Esophagus squamous epithelium (tissue), 4 donors: ENCODE measurements at regions not wholly inside any gene's neighbourhood (a gene's known extent, or its start where the extent isn't known, plus 50 kb on each side); places are given as distances from the start of the nearest gene placed in this dataset.
"Not testable (repeated sequence)": the region's sequence is repeated elsewhere in the genome, so short reads cannot be mapped to it uniquely, and the experiment has no call there.

Experiments used
- POLR2A ChIP-seq, 4 donors: fragments of 450-650 bp; IDR thresholded peaks; one replicate each; pipeline ENCODE4 v1.6.1; 2017; ENCODE audit warnings: antibody characterized with exemption in 4 of 4, mild to moderate bottlenecking in 4 of 4, moderate library complexity in 3 of 4
- TF ChIP-seq, protein P1 (sequence below), 6 experiments: fragments of 450-650 bp in 4 of 6; fragments of 200-600 bp in 2 of 6; sonication (generic) in 2 of 6; IDR thresholded peaks; one replicate each; pipeline ENCODE4 v1.5.1; 2016 to 2019; ENCODE audit warnings: antibody characterized with exemption in 6 of 6, mild to moderate bottlenecking in 4 of 6, moderate library complexity in 4 of 6

DNA sequence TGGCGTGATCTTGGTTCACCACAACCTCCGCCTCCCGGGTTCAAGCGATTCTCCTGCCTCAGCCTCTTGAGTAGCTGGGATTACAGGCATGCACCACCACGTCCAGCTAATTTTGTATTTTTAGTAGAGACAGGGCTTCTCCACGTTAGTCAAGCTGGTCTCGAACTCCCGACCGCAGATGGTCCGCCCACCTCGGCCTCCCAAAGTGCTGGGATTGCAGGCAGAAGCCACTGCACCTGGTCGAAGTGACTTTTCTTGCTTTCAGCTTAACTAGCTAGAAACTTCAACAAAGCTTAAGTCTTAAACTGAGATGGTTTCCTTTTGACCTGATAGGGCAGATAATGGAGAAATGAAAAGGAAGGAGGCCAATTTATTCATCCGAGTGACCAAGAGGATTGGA, 130.5 kb downstream of the FAM161A start:
- TF ChIP-seq, protein P1, sequence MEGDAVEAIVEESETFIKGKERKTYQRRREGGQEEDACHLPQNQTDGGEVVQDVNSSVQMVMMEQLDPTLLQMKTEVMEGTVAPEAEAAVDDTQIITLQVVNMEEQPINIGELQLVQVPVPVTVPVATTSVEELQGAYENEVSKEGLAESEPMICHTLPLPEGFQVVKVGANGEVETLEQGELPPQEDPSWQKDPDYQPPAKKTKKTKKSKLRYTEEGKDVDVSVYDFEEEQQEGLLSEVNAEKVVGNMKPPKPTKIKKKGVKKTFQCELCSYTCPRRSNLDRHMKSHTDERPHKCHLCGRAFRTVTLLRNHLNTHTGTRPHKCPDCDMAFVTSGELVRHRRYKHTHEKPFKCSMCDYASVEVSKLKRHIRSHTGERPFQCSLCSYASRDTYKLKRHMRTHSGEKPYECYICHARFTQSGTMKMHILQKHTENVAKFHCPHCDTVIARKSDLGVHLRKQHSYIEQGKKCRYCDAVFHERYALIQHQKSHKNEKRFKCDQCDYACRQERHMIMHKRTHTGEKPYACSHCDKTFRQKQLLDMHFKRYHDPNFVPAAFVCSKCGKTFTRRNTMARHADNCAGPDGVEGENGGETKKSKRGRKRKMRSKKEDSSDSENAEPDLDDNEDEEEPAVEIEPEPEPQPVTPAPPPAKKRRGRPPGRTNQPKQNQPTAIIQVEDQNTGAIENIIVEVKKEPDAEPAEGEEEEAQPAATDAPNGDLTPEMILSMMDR (IDR thresholded peaks at IDR 0.05): not testable (repeated sequence)
- TF ChIP-seq POLR2A (IDR thresholded peaks at IDR 0.05): not testable (repeated sequence)
